ENCODE measurements at regions not wholly inside any gene's neighbourhood (a gene's known extent, or its start where the extent isn't known, plus 50 kb on each side); places are given as distances from the start of the nearest gene placed in this dataset.

DNA sequence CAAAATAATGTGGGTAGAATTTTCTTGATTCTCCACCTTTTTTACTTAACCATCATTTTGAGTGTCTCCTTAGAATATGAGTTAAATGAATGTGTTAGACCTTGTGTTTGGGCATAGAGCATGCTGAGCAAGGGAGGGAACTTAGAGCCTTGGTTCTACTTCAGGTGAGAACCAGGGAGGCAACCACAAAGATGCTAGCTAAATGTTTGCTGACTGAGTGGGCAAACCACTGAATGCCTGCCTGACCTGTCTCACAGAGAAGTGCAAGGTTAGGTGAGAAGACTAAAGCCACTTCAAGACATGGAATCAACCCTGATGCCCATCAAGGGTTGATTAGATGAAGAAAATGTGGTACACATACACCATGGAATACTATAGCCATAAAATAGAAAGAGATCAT lies 242.6 kb upstream of the ZNF32 start:
- Histone ChIP-seq H3K9me3 (no peaks in the 10 kb centered on the region; the same call in 1 of the 2 replicates), H3K4me3 (ENCODE audit: low read depth, low read length) (no peak overlapping the region), H3K36me3 (no peaks in the 10 kb centered on the region), H3K4me1 (peaks cover 12% of the 10 kb centered on the region), H3K27me3 (no peaks in the 10 kb centered on the region)
- TF ChIP-seq, protein P1, sequence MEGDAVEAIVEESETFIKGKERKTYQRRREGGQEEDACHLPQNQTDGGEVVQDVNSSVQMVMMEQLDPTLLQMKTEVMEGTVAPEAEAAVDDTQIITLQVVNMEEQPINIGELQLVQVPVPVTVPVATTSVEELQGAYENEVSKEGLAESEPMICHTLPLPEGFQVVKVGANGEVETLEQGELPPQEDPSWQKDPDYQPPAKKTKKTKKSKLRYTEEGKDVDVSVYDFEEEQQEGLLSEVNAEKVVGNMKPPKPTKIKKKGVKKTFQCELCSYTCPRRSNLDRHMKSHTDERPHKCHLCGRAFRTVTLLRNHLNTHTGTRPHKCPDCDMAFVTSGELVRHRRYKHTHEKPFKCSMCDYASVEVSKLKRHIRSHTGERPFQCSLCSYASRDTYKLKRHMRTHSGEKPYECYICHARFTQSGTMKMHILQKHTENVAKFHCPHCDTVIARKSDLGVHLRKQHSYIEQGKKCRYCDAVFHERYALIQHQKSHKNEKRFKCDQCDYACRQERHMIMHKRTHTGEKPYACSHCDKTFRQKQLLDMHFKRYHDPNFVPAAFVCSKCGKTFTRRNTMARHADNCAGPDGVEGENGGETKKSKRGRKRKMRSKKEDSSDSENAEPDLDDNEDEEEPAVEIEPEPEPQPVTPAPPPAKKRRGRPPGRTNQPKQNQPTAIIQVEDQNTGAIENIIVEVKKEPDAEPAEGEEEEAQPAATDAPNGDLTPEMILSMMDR (IDR thresholded peaks at IDR 0.05; ENCODE audit: low read depth, low read length), result no peak
- DNase-seq, result no peak

DNA sequence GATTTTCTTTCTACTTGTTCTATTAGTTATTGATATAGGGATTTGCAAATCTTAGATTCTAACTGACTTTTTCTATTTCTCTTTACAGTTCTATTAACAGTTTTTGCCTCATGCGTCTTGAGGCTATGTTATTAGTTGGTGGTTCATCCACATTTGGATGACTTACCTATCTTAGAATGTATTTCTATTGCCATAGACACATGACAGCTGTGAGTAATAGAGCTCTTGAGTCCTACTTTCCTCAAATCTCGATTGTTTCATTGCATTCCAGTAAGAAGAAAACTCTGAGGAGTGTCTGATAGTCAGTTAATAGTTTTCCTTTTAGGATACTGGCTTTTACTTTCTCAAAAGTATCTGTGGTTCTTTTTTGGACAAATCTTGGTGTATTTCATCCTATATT lies 241.4 kb upstream of the ZNF32 start:
- TF ChIP-seq, protein P1 (IDR thresholded peaks at IDR 0.05; ENCODE audit: low read depth, low read length), result no peak
- Histone ChIP-seq H3K36me3 (no peaks in the 10 kb centered on the region), H3K4me3 (ENCODE audit: low read depth, low read length) (no peak overlapping the region), H3K4me1 (peaks cover 12% of the 10 kb centered on the region), H3K9me3 (no peaks in the 10 kb centered on the region; the same call in 1 of the 2 replicates), H3K27me3 (no peaks in the 10 kb centered on the region)
- DNase-seq, result no peak

DNA sequence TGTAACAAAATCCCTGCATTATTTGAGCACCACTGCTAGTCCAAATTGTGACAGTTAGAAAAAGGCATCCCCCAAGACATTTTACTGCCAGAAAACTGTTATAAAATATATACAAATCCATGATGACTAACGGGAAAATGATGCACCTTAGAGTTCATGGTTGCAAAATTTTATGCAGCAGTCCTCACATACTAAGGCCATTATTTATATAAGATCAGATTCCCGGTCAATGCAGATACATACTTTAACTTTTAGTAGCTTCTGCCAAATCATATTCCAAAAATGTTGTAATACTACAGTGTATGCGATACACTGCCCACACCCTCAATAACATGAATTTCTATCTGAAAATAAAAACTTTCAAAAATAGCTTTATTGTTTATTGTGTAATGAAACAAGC lies 239.9 kb upstream of the ZNF32 start:
- Histone ChIP-seq H3K4me3 (ENCODE audit: low read depth, low read length) (no peak overlapping the region), H3K27me3 (no peaks in the 10 kb centered on the region), H3K9me3 (no peaks in the 10 kb centered on the region; the same call in 1 of the 2 replicates), H3K36me3 (no peaks in the 10 kb centered on the region), H3K4me1 (peaks cover 12% of the 10 kb centered on the region)
- DNase-seq, result no peak
- TF ChIP-seq, protein P1 (IDR thresholded peaks at IDR 0.05; ENCODE audit: low read depth, low read length), result no peak

DNA sequence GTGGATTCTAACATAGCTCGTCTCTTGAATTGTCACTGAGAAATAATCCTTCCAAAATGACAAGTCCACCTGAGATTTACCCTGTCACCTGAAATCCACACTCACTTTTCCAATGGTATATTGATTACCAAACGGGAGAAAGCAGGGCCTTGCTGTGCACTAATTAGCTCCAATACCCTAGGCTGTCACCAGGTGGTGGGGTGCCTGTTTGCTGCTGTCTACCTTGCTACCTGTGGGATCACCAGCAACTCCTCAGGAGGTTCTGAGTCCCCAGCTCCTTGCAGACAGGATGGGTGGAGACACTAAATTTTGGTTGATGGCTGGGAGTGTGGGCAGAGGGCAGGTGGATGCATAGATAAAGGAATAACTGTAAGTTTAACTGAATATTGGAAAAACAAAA lies 237.2 kb upstream of the ZNF32 start:
- Histone ChIP-seq H3K27me3 (no peaks in the 10 kb centered on the region), H3K36me3 (no peaks in the 10 kb centered on the region), H3K4me3 (ENCODE audit: low read depth, low read length) (no peak overlapping the region), H3K9me3 (no peaks in the 10 kb centered on the region; the same call in 1 of the 2 replicates), H3K4me1 (peaks cover 5% of the 10 kb centered on the region)
- no peak for DNase-seq
- TF ChIP-seq, protein P1 (IDR thresholded peaks at IDR 0.05; ENCODE audit: low read depth, low read length), result peak; percentile 9; the same call in 1 of the 2 replicates

DNA sequence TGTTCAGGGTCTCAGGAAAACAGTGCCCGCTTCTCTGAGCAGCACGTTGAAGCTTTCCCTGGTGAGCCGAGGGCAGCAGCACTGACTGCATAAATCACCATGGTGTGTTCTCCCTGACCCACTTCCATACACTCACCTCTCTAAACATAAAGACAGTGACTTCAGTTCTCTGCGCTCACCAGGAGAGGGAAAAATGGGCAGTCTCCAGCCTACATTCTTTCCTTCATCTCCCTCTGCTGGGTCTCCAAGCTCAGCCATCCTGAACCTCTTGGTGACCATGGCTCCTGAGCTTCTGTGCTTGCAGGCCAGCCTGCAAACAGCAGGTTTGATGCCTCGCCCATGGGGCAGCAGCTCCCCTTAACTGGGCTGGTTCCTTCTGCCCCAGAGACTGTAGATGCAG lies 236.6 kb upstream of the ZNF32 start:
- Histone ChIP-seq H3K9me3 (no peaks in the 10 kb centered on the region; the same call in 1 of the 2 replicates), H3K27me3 (no peaks in the 10 kb centered on the region), H3K4me3 (ENCODE audit: low read depth, low read length) (no peak overlapping the region), H3K36me3 (no peaks in the 10 kb centered on the region), H3K4me1 (peaks cover 5% of the 10 kb centered on the region)
- TF ChIP-seq, protein P1 (IDR thresholded peaks at IDR 0.05; ENCODE audit: low read depth, low read length), result no peak
- DNase-seq, result no peak

DNA sequence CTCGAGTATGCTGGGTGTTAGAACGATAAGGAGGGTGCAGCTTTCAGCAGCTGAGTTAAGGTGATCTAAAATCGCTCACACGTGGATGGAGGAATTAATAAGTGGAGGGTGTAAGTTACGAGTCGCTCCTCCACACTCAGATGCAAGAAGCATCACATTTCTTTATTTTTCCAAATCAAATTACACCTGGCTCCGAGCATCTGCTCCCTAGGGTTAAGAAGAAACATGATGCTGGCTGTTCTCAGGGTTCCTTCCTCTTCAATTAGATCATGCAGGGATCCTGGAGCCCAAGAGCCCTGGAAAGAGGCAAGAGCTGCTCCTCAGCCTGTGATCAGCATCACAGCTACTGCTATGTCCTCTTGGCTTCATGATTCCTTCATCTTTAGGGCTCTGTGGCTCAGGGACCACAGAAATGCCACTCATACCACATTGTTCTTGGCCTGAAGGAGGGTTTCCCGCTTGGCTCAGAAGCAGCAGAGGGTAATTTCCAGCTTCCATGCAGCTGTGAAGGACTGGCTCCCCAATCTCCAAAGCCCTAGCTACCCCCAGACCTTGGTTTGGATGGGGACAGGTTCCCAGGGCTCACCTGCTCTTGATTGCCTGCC lies 235.9 kb upstream of the ZNF32 start:
- no peaks in the 10 kb centered on the region for H3K27me3 ChIP-seq
- TF ChIP-seq, protein P1 (IDR thresholded peaks at IDR 0.05; ENCODE audit: low read depth, low read length), result no peak
- H3K36me3 ChIP-seq, result no peaks in the 10 kb centered on the region
- DNase-seq, result no peak
- H3K9me3 ChIP-seq, result no peaks in the 10 kb centered on the region; the same call in 1 of the 2 replicates
- H3K4me3 ChIP-seq (ENCODE audit: low read depth, low read length), result no peak overlapping the region
- H3K4me1 ChIP-seq, result peaks cover 5% of the 10 kb centered on the region
